HG02938 (cell line): ENCODE measurements at regions not wholly inside any gene's neighbourhood (a gene's known extent, or its start where the extent isn't known, plus 50 kb on each side); places are given as distances from the start of the nearest gene placed in this dataset.
"Not testable (repeated sequence)": the region's sequence is repeated elsewhere in the genome, so short reads cannot be mapped to it uniquely, and the experiment has no call there.

Experiments
- ATAC-seq: cut with Tn5 transposase; IDR thresholded peaks from one replicate; pipeline ENCODE4 v1.9.1; 2021; ENCODE audit warnings: mild to moderate bottlenecking, moderate library complexity; ENCODE audit not compliant: unreplicated experiment

GRCh38 chr11:25317216-25317615, 820.4 kb downstream of the LUZP2 start:
- ATAC-seq, result no peak

GRCh38 chr11:25319127-25319526, 822.3 kb downstream of the LUZP2 start:
- ATAC-seq, result no peak

DNA sequence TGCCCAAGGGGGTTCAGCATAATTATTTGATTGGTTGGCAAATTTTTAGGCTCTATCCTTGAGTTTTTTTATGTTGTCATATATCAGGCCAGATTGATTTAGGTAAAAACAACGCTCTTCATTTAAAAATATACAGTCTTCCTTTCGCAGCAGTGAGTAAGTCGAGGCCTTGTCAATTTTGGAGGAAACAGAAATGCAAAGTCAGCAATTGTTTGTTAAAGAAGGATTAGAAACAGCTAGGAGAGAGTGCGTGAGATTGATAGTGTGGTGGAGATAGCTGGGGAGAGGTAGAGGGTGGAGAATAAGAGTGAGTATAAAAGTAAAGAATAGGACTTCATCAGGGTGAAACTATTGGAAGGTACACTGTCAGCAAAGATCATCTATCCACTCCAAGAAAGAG, 830.8 kb downstream of the LUZP2 start:
- ATAC-seq, result no peak

DNA sequence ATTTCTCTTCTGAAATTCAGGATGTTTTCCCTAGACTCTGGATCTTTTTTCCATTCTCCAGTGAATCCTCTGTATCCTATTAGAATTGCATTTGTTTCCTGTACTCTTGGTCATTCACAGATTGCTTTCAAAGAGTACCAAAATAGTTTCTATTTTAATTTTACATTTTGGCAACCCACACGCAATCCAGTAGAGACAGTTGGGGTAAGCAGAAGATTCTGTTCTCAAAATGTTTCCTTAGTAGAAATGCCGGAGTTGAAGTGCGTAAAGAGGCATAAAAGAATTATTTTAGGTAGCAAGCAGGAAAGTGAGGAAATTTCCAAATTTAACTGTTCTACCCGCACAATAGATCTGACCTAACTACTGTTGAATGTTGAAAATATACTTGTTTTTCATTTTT, 842.4 kb downstream of the LUZP2 start:
- ATAC-seq, result no peak

DNA sequence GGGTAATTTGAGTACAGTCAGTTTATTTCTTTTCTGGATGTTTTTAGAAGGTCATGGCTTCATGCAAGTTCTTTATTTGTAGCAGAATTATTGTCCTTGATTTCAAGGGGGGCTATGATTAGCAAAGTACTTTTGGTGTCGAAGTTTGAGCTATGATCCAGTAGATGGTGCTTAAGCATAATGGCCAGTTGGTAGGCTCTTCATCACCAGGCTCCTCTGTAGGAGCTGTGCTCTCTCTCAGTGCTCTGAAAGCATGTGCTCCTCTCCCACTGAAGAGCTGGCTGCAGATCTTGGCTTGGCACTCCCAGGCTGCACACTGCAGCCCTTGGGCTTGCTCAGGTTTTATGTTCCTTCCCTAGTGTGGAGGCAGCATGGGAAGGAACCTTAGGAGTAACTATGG, 852.7 kb downstream of the LUZP2 start:
- ATAC-seq, result no peak

DNA sequence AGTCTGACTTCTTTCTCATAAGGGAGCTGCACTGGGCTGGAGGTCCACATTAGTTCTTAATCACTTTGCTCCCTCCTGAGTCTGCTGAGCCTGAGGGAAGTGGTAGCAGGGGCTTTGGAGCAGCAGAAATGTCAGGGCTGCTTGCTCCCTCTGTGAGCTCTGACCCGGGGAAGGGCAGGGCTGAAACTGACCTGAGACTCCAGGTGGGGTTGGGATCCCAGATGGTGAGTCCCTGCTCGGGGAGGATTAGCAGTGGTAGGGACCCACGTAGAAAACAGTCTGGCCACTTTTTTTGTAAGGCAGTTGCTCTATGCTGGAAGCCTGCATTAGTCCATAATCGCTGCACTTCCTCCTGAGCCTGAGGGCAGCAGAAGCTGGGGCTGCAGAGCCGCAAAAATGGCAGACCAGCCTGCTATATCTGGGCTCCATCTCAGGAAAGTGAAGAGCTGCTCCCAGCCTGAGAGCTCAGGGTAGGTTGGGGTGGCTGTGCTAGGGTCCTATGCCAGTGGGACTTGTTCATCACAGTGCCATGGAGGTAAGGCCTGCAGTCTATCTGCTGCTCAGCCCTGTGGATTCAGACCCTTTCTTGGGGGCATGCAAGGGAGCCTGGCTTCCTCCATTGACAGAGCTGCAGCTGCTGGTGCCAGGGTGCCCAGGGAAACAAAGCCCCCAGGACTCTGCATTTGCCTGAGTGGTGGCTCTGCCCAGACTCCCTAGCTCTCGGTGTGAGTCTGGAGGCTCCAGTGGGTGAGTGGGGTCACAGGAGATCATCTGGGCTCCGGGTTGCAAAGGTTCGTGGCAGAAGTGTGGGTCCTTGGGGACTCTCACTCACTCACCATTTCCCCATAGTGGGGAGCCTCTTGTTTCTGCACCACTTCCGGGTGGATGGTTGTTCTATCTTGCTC, 854.3 kb downstream of the LUZP2 start:
- no peak for ATAC-seq

DNA sequence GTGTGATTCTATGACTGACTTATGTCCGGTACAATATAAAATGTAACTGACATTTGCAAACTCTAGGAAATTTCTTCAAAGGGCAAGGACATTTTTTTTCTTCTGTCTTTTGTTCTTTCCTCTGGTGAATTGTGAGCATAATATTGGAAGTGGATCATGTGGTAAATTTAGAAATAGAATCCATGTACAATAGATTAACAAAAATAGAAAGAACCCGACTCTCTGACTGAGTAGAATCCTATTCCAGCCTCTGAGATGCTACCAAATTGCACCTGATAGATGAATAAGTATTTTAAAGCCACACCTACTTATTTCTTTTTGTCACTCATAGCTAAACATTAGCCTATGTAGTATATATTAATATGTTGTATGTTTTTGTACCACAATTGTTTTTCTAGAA, 860.3 kb downstream of the LUZP2 start:
- no peak for ATAC-seq

- ATAC-seq, result no peak
Observed at GRCh38 chr11:25377466-25377865, 880.6 kb downstream of the LUZP2 start.

DNA sequence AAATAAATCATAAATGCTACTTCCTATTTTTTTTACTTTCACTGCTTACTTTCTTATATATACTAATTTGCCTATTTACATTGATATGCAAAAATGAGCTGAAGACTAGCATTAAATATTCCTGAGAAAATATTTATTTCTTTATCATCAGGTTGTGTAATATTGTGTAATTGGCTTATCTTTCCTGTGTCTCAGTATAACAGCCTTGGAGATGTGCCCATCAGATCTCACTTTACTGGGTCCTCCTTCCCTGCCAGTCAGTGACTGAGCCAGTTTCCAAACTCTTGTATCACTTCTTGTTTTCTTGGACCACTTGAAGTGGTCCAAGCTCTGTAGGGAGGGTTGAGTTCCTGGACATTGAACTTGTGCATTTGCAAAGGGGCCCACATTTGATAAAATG, 900.0 kb downstream of the LUZP2 start:
- ATAC-seq, result no peak

- ATAC-seq, result no peak
Observed at GRCh38 chr11:25408146-25408545, 911.3 kb downstream of the LUZP2 start.

DNA sequence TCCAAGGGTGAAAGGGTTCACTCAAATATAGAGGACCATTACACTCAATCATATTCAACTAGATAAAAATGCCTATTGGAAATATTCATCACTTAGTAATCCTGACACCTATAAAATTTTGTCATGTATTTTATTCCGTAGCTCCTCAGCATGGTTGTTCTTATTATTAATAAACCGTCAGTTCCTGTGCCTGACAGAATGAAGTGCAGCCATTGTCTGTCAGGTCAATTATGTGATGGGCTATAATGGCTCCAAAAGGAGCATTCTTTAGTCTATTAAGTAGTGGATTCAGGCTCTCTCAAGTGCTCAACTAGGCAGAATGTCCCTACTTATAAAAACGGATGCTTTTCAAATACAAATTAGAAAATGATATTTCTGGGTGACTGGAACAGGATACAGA, 916.1 kb upstream of the ANO3 start:
- ATAC-seq, result no peak

DNA sequence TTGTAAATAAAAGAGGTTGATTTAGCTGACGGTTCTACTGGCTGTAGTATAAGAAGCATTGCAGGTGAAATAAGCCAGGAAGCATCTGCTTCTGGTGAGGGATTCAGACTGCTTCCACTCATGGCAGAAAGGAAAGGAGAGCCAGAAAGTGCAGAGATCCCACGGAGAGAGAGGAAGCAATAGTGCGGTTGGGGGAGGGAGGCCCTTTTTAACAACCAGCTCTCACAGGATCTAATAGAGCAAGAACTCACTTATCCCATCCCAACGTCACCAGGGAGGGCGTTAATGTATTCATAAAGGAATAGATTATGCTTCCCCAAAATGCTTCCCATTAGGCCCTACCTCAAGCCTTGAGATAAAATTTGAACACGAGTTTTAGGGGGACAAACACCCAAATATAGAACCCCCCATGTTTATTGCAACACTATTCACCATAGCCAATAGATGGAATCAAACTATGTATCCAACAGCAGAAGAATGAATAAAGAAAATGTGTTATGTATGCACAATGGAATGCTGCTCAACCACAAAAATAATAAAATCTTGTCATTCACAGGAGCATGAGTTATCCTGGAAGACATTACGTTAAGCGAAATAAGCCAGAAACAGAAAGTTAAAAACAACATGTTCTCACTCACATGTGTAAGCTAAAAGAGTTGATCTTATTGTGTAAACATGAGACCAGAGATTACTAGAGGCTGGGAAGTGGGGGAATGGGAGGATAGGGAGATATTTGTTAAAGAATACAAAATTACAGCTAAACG, 908.3 kb upstream of the ANO3 start:
- ATAC-seq, result no peak

DNA sequence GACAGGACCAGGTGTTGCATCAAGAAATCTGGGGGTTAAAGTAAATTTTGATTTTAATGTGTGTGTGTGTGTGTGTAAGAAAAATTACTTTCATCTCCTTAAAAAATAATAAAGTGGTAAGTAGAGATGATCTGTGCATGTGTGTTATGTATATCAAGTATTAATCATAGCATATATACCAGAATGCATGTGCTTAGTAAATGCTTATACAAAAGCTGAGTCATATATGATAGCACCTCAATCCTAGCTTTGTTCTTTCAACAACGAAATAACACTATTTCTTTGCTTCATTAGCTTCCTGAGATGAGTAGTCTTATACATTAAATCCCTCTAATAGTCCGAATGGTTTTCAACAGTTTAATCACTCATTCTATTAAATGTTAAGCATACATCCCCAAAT, 899.6 kb upstream of the ANO3 start:
- ATAC-seq, result no peak

GRCh38 chr11:25435197-25435596, 896.7 kb upstream of the ANO3 start:
- ATAC-seq, result no peak

DNA sequence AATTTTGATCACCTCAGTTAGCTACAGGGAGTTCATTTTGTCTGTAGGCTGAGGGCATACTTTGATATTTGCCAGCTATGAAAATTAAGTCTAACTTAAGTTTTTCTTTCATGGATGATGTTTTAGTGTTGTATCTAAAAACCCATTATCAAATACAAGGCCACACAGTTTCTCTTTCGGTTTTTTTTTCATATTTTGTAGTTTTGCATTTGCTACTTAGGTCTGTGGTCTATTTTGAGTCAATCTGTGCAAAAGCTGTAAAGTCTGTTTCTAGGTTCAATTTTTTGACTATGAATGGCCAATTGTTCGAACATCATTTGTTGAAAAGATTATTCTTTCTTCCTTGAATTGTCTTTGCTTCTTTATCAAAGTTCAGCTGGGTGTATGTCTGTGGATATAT, 895.6 kb upstream of the ANO3 start:
- ATAC-seq, result no peak

DNA sequence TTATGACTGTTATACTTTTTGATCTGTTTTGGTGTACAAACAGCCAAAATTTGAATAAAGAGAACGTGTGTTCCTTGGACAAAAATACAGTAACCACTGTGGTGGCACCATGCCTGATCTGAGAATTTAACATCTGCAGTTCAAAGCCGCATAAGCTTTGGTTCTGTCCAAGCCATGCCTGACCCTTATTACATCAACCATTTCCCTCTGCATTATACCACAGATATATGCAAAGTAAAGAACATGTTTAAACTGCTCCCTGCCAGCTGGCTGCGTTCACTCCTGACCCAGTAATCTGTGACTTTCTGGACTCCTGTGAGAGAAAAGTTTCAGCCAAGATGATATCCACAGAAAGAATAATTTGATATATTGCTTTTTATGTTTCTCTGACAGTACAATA, 890.5 kb upstream of the ANO3 start:
- ATAC-seq, result no peak

DNA sequence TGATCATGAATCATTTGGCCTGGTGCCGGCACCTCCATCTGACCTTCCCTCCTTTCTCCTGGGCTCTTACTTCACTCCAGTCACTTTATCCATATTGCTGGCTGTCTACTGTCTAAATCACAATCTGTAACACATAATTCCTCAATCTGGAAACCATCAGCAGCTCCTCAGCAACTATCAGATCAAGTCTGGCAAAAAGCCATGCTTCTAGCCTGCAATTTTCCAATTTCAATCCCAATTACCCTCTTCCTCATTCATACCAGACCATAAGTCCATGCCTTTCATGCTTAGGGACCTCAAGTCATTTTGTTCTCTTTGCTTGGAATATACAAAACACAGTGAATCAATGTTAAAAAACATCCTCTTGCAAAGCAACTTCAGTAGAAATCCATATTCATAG, 882.8 kb upstream of the ANO3 start:
- ATAC-seq, result no peak

GRCh38 chr11:25453471-25453870, 878.5 kb upstream of the ANO3 start:
- ATAC-seq, result no peak

- ATAC-seq, result no peak
Observed at GRCh38 chr11:25456211-25456610, 875.7 kb upstream of the ANO3 start.

- ATAC-seq, result no peak
Observed at GRCh38 chr11:25483915-25484635, 847.9 kb upstream of the ANO3 start.

DNA sequence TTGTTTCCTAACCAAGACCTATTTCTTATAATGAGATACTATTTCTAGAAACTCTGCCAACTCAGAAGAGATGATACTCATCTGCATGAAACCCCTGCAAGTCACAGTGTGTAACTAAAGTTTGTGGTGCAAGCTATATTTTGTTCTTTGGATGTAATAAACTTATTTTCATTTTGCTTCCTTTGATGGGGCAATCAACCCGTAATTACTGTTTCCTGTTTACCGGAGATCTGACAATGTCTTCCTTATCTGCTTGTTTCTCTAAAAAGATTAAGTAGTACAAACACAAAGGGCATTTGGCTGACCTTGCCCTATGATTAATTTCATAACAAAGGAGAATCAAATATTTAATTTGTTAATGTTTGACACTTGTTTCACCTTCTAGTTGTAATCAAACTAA, 846.6 kb upstream of the ANO3 start:
- ATAC-seq, result no peak

DNA sequence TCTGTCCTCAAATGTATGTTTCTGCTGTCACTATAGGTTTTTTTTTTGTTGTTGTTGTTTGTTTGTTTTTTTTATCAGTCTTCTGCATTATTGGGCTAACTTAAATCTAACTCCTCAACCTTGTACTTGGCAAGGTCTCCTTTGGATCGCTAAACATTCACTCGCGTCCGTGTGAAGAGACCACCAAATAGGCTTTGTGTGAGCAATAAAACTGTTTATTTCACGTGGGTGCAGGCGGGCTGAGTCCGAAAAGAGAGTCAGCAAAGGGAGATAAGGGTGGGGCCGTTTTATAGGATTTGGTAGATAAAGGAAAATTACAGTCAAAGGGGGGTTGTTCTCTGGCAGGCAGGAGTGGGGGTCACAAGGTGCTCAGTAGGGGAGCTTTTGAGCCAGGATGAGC, 845.6 kb upstream of the ANO3 start:
- ATAC-seq, result not testable (repeated sequence)
